Hepatocyte (in vitro differentiated cells): ENCODE measurements at regions not wholly inside any gene's neighbourhood (a gene's known extent, or its start where the extent isn't known, plus 50 kb on each side); places are given as distances from the start of the nearest gene placed in this dataset.

Experiments
- CTCF ChIP-seq: fragments of 200-600 bp; sonication (generic); IDR thresholded peaks from 2 replicates; pipeline ENCODE4 v1.5.1; 2016; ENCODE audit warnings: antibody characterized with exemption, mild to moderate bottlenecking; ENCODE audit not compliant: poor library complexity
- EZH2 ChIP-seq: fragments of 200-600 bp; sonication (generic); IDR thresholded peaks from 2 replicates; pipeline ENCODE4 v1.6.1; 2016; ENCODE audit warnings: antibody characterized with exemption, mild to moderate bottlenecking, borderline replicate concordance
- EZH2phosphoT487 ChIP-seq: fragments of 200-600 bp; sonication (generic); IDR thresholded peaks from one replicate; pipeline ENCODE4 v1.6.1; 2018; ENCODE audit warnings: antibody characterized with exemption, mild to moderate bottlenecking, low read depth, moderate library complexity; ENCODE audit not compliant: unreplicated experiment, severe bottlenecking

- TF ChIP-seq CTCF: no peak
- TF ChIP-seq EZH2phosphoT487: no peak
- no peak for TF ChIP-seq EZH2
These were observed 426.4 kb downstream of the MBD2 start for GRCh38 chr18:53797998-53798495.
